HG03460 (cell line): ENCODE measurements at regions not wholly inside any gene's neighbourhood (a gene's known extent, or its start where the extent isn't known, plus 50 kb on each side); places are given as distances from the start of the nearest gene placed in this dataset.
"Not testable (repeated sequence)": the region's sequence is repeated elsewhere in the genome, so short reads cannot be mapped to it uniquely, and the experiment has no call there.

Experiments used
- ATAC-seq: cut with Tn5 transposase; IDR thresholded peaks from one replicate; pipeline ENCODE4 v1.9.1; 2021; ENCODE audit not compliant: unreplicated experiment

DNA sequence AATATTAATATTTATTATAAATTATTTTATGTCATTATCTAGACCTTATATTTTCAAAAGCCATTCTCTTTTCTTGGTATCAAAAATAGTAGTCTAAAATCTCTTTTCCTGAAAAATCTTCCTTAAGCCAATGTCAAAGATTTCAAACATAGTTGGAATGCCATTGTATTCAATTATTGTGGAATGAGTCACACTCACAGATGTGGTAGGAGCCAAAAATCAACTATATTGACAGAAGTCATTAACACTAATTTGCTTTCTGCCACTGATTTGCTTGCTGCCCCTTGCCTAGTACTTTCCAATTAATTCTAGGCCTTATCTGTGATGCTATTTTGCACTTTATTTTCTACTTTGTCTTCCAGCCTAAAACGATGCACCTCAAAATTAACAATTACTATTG is 1326.3 kb upstream of the GJE1 start:
- no peak for ATAC-seq

DNA sequence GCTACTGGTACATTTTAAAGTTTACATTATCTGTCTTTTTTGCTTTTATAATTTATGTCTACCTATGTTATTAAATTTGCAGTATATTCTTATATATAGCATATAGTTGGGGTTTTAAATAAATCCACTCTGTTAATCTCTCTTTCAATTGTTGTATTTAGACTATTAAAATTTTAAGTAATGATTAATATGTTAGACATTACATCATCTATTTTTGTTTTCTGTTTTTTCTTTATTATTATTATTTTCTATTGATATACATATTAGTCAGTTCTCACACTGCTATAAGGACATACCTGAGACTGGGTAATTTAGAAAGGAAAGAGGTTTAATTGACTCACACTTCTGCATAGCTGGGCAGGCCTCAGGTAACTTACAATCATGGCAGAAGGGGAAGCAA is 1338.2 kb upstream of the GJE1 start:
- no peak for ATAC-seq

GRCh38 chr6:140790109-140790508 is 1342.6 kb upstream of the GJE1 start:
- ATAC-seq, result no peak

GRCh38 chr6:140789466-140789865 is 1343.3 kb upstream of the GJE1 start:
- ATAC-seq, result no peak

DNA sequence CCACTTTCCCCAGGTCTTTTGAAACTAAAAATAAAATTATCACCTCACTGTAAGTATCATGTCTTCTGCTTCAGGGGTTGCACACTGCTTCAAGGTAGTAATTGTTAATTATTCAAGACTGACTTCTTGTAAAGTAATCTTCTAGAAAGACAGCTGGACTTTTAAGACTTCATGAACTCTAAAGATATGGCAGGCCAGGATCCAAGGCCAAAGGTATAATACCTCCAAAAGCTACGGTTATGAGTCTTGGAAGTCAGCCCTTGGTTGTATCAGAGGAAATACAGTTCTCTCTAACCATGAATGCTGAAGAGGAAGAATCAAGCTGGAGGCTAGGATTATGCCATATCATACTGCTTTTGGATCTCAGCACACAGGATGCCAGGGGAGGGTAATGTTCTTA is 1346.8 kb upstream of the GJE1 start:
- ATAC-seq, result no peak

GRCh38 chr6:140784573-140784972 is 1348.2 kb upstream of the GJE1 start:
- ATAC-seq, result no peak

GRCh38 chr6:140783504-140783903 is 1349.2 kb upstream of the GJE1 start:
- ATAC-seq, result not testable (repeated sequence)

- no peak for ATAC-seq
Observed at GRCh38 chr6:140782941-140783340, 1349.8 kb upstream of the GJE1 start.

- no peak for ATAC-seq
Observed at GRCh38 chr6:140779991-140780596, 1352.6 kb upstream of the GJE1 start.

DNA sequence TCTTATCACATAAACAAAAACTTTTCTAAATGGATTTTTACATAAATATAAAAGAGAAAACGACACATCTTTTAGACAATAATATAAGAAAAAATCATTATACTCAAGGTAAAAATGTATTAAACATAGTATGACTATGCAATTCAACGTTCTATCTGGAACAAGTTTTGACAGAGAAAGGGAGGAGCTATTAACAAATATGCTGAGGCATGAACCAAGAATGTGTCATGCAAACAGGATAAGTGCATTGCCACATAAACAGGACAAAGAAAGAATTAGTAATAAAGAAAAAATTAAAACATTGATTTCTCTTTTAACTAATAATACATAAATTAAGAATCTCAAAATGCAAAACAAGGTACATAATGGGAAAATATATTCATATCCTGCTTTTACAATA is 1353.4 kb upstream of the GJE1 start:
- no peak for ATAC-seq

- no peak for ATAC-seq
Observed at GRCh38 chr6:140777780-140778179, 1354.9 kb upstream of the GJE1 start.

- no peak for ATAC-seq
Observed at GRCh38 chr6:140775061-140775460, 1357.7 kb upstream of the GJE1 start.

GRCh38 chr6:140774080-140774505 is 1358.6 kb upstream of the GJE1 start:
- peak; percentile 99 for ATAC-seq

DNA sequence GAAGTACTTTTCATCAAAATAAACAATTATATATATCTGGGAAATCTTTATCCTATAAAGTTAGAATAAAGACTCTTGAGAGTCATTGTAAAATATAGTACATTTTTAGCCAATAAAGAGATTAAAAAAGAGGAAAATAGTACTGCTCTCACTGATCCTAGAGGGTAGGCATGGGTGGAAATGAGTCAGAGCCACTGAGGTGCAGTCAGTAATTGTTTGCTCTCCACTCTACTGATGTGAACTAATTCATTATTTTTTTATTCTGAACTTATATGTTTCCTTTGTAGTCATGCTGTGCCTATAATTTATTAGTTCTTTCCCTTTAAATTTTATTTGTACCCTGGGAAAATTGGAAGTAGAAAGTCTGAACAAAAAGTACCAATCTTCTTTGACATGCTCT is 1359.4 kb upstream of the GJE1 start:
- ATAC-seq, result no peak

GRCh38 chr6:140772576-140772975 is 1360.1 kb upstream of the GJE1 start:
- no peak for ATAC-seq

DNA sequence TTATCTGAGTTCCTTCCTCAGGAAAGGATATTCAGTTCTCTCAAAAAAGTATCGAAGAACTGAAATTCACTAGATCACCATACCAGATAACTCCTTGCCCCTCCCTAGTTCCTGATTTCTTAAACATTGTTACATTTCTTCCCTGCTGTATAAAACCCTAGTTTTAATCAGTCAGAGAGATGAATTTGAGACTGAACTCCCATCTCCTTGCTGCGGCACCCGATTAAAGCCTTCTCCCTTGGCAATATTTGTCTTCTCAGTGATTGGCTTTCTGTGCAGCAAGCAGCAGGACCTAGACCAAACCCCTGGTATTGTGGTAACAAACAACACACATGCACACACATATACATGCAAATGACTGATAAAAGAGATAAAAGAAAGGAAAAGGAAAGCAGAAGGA is 1364.6 kb upstream of the GJE1 start:
- no peak for ATAC-seq

GRCh38 chr6:140766999-140767398 is 1365.7 kb upstream of the GJE1 start:
- no peak for ATAC-seq

GRCh38 chr6:140758169-140758877 is 1374.4 kb upstream of the GJE1 start:
- no peak for ATAC-seq

DNA sequence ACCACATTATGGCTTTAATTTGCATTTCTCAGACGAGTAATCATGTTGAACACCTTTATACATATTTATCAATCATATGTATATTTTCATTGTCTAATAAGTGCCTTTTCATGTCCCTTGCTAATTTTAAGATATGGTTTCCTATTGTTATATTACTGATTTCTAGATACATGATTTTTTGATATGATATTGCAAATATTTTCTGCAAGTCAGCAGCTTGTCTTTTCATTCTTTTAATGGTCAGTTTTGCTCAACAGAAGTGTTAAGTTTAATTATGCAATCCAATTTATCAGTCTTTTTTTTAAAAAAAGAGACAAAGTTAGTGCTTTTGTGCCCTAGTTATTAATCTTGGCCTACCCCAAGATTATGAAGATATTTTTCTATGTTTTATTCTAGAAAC is 1377.8 kb upstream of the CITED2 start:
- no peak for ATAC-seq

DNA sequence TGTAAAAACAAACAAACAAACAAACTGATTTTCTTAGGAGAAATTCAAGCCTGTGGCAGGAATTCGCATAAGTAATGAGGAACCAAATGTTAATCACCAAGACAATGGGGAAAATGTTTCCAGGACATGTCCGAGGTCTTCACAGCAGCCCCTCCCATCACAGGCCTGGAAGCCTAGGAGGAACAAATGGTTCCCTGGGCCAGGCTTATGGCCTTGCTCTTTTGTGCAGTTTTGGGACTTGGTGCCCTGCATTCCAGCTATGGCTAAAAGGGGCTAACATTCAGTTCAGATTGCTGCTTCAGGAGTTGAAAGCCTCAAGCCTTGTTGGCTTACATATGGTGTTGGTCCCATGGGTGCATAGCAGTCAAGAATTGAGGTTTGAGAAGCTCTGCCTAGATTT is 1372.7 kb upstream of the CITED2 start:
- no peak for ATAC-seq

- peak; percentile 71 for ATAC-seq
Observed at GRCh38 chr6:140744659-140745320, 1370.3 kb upstream of the CITED2 start.

- no peak for ATAC-seq
Observed at GRCh38 chr6:140736231-140736630, 1361.8 kb upstream of the CITED2 start.
